ENCODE measurements at regions not wholly inside any gene's neighbourhood (a gene's known extent, or its start where the extent isn't known, plus 50 kb on each side); places are given as distances from the start of the nearest gene placed in this dataset.
"Not testable (repeated sequence)": the region's sequence is repeated elsewhere in the genome, so short reads cannot be mapped to it uniquely, and the experiment has no call there.

DNA sequence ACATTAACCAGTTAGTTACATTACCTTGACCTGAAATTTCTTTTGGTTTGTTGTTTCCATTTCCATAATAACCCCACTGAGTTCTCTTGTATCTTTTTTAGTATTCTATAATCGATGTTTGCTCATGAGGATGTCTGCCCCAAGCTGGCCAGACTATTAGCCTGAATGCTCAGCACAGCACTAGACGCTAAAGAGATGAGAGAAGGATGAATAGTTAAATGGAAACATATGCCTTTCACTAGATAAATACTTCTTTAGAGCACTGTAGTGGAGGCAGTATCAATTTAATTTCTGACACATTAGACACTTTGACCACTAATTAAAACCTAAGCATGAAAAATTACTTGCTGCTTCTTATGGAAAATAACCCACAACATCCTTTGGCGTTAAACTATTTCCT is 654.9 kb upstream of the KCNMB2 start:
- Histone ChIP-seq H3K4me1 (ENCODE audit: control insufficient read depth, insufficient read depth, low read length) (no peaks in the 10 kb centered on the region), H3K9ac (ENCODE audit: low read length) (no peak overlapping the region), H3K36me3 (ENCODE audit: control insufficient read depth, insufficient read depth, low read length) (no peaks in the 10 kb centered on the region), H3K27ac (ENCODE audit: low read depth, low read length) (no peak overlapping the region), H3K9me3 (ENCODE audit: control insufficient read depth, insufficient read depth, low read depth, low read length) (no peaks in the 10 kb centered on the region), H3K4me3 (ENCODE audit: low read depth, low read length) (no peak overlapping the region), H3K27me3 (ENCODE audit: control insufficient read depth, insufficient read depth, low read length) (no peaks in the 10 kb centered on the region)

DNA sequence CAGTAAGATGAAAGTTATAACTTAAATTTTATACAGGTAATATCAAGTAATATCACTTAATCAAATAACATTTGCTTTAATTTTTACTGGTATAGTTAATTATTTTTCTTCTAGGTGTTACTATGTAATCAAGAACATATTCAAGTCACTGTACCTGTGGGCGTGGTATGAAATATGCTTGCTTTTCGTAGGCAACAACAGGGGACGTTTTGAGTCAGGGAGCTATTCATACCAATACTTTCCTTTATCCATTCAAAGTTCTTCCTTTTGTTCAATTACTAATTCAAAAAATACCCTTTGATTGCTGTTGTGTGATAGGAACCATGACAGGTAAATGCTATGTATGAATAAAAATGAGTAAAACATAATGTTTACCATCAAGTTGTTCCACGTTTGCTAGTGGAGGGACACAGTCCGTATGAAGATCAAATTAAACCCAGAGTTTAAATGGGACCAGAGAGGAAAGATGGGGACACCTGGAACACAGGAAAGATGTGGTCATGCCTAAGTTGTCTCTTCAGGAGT is 654.0 kb upstream of the KCNMB2 start:
- Histone ChIP-seq H3K27me3 (ENCODE audit: control insufficient read depth, insufficient read depth, low read length) (no peaks in the 10 kb centered on the region), H3K9ac (ENCODE audit: low read length) (no peak overlapping the region)

DNA sequence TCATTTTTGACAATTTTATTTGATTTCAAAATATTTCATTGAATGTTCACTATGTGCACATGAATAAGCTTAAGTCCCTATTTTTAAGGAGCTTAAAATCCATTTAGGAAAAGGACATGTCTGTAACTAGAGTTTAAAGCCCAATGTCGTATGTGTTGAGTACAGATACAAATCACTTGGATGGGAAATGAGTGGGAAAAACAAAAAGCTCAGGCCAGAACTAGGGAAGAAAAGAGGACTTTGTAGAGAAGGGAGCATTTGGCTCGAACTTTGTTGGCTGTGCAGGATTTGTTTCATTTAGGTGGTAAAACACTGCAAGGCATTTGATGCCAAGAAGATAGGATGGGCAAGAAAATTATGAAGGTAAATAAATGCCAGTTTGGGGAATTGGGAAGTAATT is 653.1 kb upstream of the KCNMB2 start:
- Histone ChIP-seq H3K4me3 (ENCODE audit: low read depth, low read length) (no peak overlapping the region), H3K4me1 (ENCODE audit: control insufficient read depth, insufficient read depth, low read length) (no peaks in the 10 kb centered on the region), H3K9me3 (ENCODE audit: control insufficient read depth, insufficient read depth, low read depth, low read length) (no peaks in the 10 kb centered on the region), H3K36me3 (ENCODE audit: control insufficient read depth, insufficient read depth, low read length) (no peaks in the 10 kb centered on the region), H3K27ac (ENCODE audit: low read depth, low read length) (no peak overlapping the region), H3K27me3 (ENCODE audit: control insufficient read depth, insufficient read depth, low read length) (no peaks in the 10 kb centered on the region), H3K9ac (ENCODE audit: low read length) (no peak overlapping the region)

More for the DNA sequence above, 654.0 kb upstream of the KCNMB2 start:
- no peak overlapping the region for H3K4me3 ChIP-seq (ENCODE audit: low read depth, low read length)
- H3K27ac ChIP-seq (ENCODE audit: low read depth, low read length): no peak overlapping the region
- H3K36me3 ChIP-seq (ENCODE audit: control insufficient read depth, insufficient read depth, low read length): no peaks in the 10 kb centered on the region
- no peaks in the 10 kb centered on the region for H3K9me3 ChIP-seq (ENCODE audit: control insufficient read depth, insufficient read depth, low read depth, low read length)
- no peaks in the 10 kb centered on the region for H3K4me1 ChIP-seq (ENCODE audit: control insufficient read depth, insufficient read depth, low read length)

DNA sequence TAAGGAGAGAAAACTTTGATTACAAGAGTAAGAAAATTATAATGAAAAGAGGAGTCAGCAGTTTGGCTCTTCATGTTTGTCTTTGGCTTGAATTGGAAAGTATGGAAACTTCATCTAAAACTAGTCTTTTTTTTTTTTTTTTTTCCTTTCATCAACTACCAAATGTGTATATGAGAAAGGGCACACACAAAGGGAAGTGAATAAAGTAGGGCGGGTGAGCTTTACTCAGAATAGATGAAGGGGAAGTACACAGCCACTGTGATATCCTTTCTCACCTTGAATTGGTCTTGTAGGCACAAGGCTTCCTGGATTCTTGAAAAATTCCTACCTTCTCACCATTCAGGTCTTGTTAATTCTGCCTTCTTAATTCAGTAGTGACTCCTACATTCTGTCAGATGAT is 652.3 kb upstream of the KCNMB2 start:
- Histone ChIP-seq H3K4me1 (ENCODE audit: control insufficient read depth, insufficient read depth, low read length) (no peaks in the 10 kb centered on the region), H3K9me3 (ENCODE audit: control insufficient read depth, insufficient read depth, low read depth, low read length) (no peaks in the 10 kb centered on the region), H3K9ac (ENCODE audit: low read length) (no peak overlapping the region), H3K4me3 (ENCODE audit: low read depth, low read length) (no peak overlapping the region), H3K27me3 (ENCODE audit: control insufficient read depth, insufficient read depth, low read length) (no peaks in the 10 kb centered on the region), H3K27ac (ENCODE audit: low read depth, low read length) (no peak overlapping the region), H3K36me3 (ENCODE audit: control insufficient read depth, insufficient read depth, low read length) (no peaks in the 10 kb centered on the region)

DNA sequence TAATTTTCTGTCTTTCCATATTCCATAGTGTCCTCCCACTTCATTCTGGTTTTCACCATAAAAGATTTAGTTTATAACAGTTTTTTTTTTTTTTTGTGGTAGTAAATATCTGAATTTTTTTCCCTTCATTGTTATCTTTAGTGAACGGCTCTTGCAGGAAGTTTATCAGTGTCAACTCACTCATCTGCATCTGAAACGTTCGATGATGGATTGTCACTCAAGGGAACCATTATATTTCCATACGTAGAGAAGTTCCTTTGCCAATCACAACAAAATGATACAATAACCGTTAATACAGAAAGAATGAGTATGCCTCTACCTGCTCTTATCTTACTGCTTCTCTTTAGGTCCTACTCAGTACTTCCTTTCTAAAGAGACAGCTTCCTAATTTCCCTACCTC is 651.2 kb upstream of the KCNMB2 start:
- H3K27ac ChIP-seq (ENCODE audit: low read depth, low read length): no peak overlapping the region
- no peaks in the 10 kb centered on the region for H3K4me1 ChIP-seq (ENCODE audit: control insufficient read depth, insufficient read depth, low read length)
- H3K36me3 ChIP-seq (ENCODE audit: control insufficient read depth, insufficient read depth, low read length): no peaks in the 10 kb centered on the region
- H3K4me3 ChIP-seq (ENCODE audit: low read depth, low read length): no peak overlapping the region
- H3K9me3 ChIP-seq (ENCODE audit: control insufficient read depth, insufficient read depth, low read depth, low read length): no peaks in the 10 kb centered on the region
- no peaks in the 10 kb centered on the region for H3K27me3 ChIP-seq (ENCODE audit: control insufficient read depth, insufficient read depth, low read length)
- H3K9ac ChIP-seq (ENCODE audit: low read length): no peak overlapping the region

DNA sequence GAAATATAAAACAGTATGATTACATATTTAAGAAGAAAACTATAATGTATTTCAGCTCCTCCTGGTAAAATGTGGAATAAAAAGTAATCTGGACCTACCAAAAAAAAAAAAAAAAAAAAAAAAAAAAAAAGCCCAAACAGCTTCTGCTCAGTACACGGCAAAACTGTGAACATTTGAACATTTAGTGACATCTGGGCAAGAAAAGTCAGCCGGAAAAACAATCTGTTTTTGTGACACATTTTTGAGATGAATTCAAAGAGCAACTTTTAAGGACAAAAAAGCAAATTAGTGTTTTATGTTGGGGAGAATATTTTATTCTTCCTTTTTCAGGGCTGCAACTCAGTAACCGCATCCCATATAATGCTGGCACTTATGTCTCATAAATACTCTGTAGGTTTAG is 649.7 kb upstream of the KCNMB2 start:
- Histone ChIP-seq H3K36me3 (ENCODE audit: control insufficient read depth, insufficient read depth, low read length) (no peaks in the 10 kb centered on the region), H3K27ac (ENCODE audit: low read depth, low read length) (no peak overlapping the region)

DNA sequence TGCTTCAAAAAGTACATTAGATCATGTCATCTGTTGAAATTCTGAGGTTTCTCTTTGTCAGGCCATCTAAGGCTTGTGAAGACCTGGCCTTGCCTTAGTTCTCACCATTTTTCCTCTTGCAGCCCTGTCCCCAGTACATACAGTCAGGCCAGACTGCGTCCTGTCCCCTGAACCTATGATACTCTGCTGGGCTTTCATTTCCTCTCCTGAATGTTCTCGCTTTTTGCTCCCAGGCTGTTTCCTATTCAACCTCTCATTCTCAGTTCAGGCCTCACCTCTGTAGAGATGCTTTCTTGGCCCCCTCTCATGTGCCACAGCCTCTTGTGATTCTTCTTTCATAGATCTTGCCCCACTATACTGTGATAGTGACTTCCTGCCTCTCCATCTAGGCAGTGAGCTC is 648.8 kb upstream of the KCNMB2 start:
- Histone ChIP-seq H3K9me3 (ENCODE audit: control insufficient read depth, insufficient read depth, low read depth, low read length) (no peaks in the 10 kb centered on the region), H3K36me3 (ENCODE audit: control insufficient read depth, insufficient read depth, low read length) (no peaks in the 10 kb centered on the region), H3K27me3 (ENCODE audit: control insufficient read depth, insufficient read depth, low read length) (no peaks in the 10 kb centered on the region), H3K4me3 (ENCODE audit: low read depth, low read length) (no peak overlapping the region), H3K27ac (ENCODE audit: low read depth, low read length) (no peak overlapping the region), H3K9ac (ENCODE audit: low read length) (no peak overlapping the region), H3K4me1 (ENCODE audit: control insufficient read depth, insufficient read depth, low read length) (no peaks in the 10 kb centered on the region)

More for the DNA sequence above, 649.7 kb upstream of the KCNMB2 start:
- no peaks in the 10 kb centered on the region for H3K9me3 ChIP-seq (ENCODE audit: control insufficient read depth, insufficient read depth, low read depth, low read length)
- H3K27me3 ChIP-seq (ENCODE audit: control insufficient read depth, insufficient read depth, low read length): no peaks in the 10 kb centered on the region
- no peak overlapping the region for H3K4me3 ChIP-seq (ENCODE audit: low read depth, low read length)
- no peaks in the 10 kb centered on the region for H3K4me1 ChIP-seq (ENCODE audit: control insufficient read depth, insufficient read depth, low read length)
- no peak overlapping the region for H3K9ac ChIP-seq (ENCODE audit: low read length)

DNA sequence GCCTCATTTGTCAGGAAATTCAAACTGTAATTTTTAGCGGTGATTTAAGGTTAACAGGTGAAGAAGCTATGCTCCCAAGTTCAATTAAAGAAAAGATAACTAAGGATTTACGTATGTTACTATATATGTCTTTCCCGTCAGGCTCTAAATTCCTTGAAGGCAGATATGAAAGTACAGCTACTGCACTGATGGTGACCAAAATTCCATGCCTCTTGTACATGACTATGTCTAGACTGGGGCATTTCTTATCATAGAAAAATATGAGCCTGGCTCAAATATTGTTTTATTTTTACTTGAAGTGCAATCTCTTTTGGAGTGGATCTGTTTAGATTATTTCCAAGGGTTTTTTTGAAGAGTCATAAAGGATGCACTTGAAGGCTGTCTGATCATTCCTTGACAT is 647.1 kb upstream of the KCNMB2 start:
- Histone ChIP-seq H3K4me3 (ENCODE audit: low read depth, low read length) (no peak overlapping the region), H3K27ac (ENCODE audit: low read depth, low read length) (no peak overlapping the region), H3K36me3 (ENCODE audit: control insufficient read depth, insufficient read depth, low read length) (no peaks in the 10 kb centered on the region), H3K4me1 (ENCODE audit: control insufficient read depth, insufficient read depth, low read length) (no peaks in the 10 kb centered on the region), H3K9me3 (ENCODE audit: control insufficient read depth, insufficient read depth, low read depth, low read length) (no peaks in the 10 kb centered on the region), H3K9ac (ENCODE audit: low read length) (no peak overlapping the region), H3K27me3 (ENCODE audit: control insufficient read depth, insufficient read depth, low read length) (no peaks in the 10 kb centered on the region)

DNA sequence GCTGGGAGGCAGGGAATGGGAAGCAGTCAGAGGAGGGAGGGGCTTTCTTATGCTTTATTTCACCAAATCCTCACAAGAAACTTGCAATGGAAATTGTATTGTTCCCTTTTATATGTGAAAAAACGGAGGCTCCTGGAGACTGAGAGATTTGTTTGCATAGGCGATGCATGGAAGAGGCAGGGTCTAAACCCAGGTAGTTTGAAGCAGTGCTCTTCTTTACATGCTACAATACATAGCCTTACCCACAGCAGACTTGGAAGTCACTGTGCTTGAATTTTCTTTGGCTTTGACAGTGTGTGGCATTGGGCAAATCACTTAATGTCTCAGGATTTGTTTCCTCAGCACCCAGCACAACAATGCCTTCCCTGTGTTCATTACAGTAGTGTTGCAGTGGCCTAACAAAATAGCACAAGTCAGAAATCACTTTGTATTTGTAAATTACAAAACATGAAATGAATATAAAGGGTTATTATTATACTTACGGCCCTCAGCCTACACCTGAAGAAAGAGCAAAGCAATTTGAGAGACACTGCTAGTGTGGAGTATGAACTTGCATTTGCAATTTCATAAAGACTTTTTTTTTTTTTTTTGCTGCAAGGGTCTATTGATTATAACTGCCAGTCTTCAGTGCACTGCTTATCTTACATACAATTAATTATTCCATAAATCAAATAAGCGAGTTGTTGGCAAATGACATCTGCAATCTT is 646.4 kb upstream of the KCNMB2 start:
- H3K9ac ChIP-seq (ENCODE audit: low read length): no peak overlapping the region
- H3K27ac ChIP-seq (ENCODE audit: low read depth, low read length): no peak overlapping the region

DNA sequence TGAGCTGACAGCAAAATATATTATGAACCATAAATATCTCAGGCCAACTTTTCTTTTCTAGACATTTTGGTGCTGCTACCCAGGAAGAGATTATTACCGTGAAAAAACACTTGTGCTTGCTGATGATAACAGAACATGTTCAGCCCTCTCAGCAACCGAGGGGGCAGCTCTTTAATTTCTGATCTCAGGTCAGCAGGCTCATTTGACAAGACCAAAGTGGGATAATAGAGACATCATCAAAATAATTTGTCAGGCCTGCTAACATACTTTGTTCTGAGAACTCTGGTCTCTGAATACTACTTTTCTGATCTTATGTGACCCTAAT is 645.9 kb upstream of the KCNMB2 start:
- Histone ChIP-seq H3K27me3 (ENCODE audit: control insufficient read depth, insufficient read depth, low read length) (no peaks in the 10 kb centered on the region), H3K9me3 (ENCODE audit: control insufficient read depth, insufficient read depth, low read depth, low read length) (no peaks in the 10 kb centered on the region), H3K27ac (ENCODE audit: low read depth, low read length) (no peak overlapping the region), H3K9ac (ENCODE audit: low read length) (no peak overlapping the region), H3K4me3 (ENCODE audit: low read depth, low read length) (no peak overlapping the region), H3K4me1 (ENCODE audit: control insufficient read depth, insufficient read depth, low read length) (no peaks in the 10 kb centered on the region), H3K36me3 (ENCODE audit: control insufficient read depth, insufficient read depth, low read length) (no peaks in the 10 kb centered on the region)

More for the DNA sequence above, 646.4 kb upstream of the KCNMB2 start:
- H3K36me3 ChIP-seq (ENCODE audit: control insufficient read depth, insufficient read depth, low read length): no peaks in the 10 kb centered on the region
- H3K4me3 ChIP-seq (ENCODE audit: low read depth, low read length): no peak overlapping the region
- H3K4me1 ChIP-seq (ENCODE audit: control insufficient read depth, insufficient read depth, low read length): no peaks in the 10 kb centered on the region
- H3K27me3 ChIP-seq (ENCODE audit: control insufficient read depth, insufficient read depth, low read length): no peaks in the 10 kb centered on the region
- H3K9me3 ChIP-seq (ENCODE audit: control insufficient read depth, insufficient read depth, low read depth, low read length): no peaks in the 10 kb centered on the region

DNA sequence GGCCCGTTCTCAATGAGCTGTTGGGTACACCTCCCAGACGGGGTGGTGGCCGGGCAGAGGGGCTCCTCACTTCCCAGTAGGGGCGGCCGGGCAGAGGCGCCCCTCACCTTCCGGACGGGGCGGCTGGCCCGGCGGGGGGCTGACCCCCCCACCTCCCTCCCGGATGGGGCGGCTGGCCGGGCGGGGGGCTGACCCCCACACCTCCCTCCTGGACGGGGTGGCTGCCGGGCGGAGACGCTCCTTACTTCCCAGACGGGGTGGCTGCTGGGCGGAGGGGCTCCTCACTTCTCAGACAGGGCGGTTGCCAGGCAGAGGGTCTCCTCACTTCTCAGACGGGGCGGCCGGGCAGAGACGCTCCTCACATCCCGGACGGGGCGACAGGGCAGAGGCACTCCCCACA is 644.7 kb upstream of the KCNMB2 start:
- not testable (repeated sequence) for H3K36me3 ChIP-seq (ENCODE audit: control insufficient read depth, insufficient read depth, low read length); H3K9ac ChIP-seq (ENCODE audit: low read length); H3K27ac ChIP-seq (ENCODE audit: low read depth, low read length); H3K4me3 ChIP-seq (ENCODE audit: low read depth, low read length); H3K27me3 ChIP-seq (ENCODE audit: control insufficient read depth, insufficient read depth, low read length); H3K9me3 ChIP-seq (ENCODE audit: control insufficient read depth, insufficient read depth, low read depth, low read length); H3K4me1 ChIP-seq (ENCODE audit: control insufficient read depth, insufficient read depth, low read length)

Measured in HUES6 (cell line).